H9 (cell line): ENCODE measurements at regions not wholly inside any gene's neighbourhood (a gene's known extent, or its start where the extent isn't known, plus 50 kb on each side); places are given as distances from the start of the nearest gene placed in this dataset.

Source experiments
- DNase-seq: peaks from one replicate; pipeline ENCODE4 v3.0.0-alpha.2; 2017
- H2AFZ ChIP-seq: one replicate; pipeline ENCODE4 v1.6.1; 2013; ENCODE audit warnings: mild to moderate bottlenecking, low read length, control low read depth, moderate library complexity
- H2AK5ac ChIP-seq: 2 replicates; pipeline ENCODE4 v1.6.1; 2013; ENCODE audit warnings: low read length, control low read depth, mixed read lengths; ENCODE audit not compliant: insufficient read length
- H2BK120ac ChIP-seq: one replicate; pipeline ENCODE4 v1.6.1; 2013; ENCODE audit warnings: low read depth, mild to moderate bottlenecking, low read length, control low read depth, inconsistent platforms; ENCODE audit not compliant: poor library complexity, severe bottlenecking
- H2BK12ac ChIP-seq: 2 replicates; pipeline ENCODE4 v1.6.1; 2013; ENCODE audit warnings: low read length, control low read depth, mixed read lengths, low read depth; ENCODE audit not compliant: insufficient read length
- H2BK15ac ChIP-seq: 2 replicates; pipeline ENCODE4 v1.6.1; 2013; ENCODE audit warnings: low read depth, low read length, control low read depth
- H2BK20ac ChIP-seq: one replicate; pipeline ENCODE4 v1.6.1; 2013; ENCODE audit warnings: low read depth, mild to moderate bottlenecking, low read length, control low read depth, inconsistent platforms; ENCODE audit not compliant: poor library complexity, severe bottlenecking
- H2BK5ac ChIP-seq: 2 replicates; pipeline ENCODE4 v1.6.1; 2013; ENCODE audit warnings: low read length, control low read depth, mixed read lengths; ENCODE audit not compliant: insufficient read length
- H3K14ac ChIP-seq: 2 replicates; pipeline ENCODE4 v1.6.1; 2013; ENCODE audit warnings: low read length, control low read depth; ENCODE audit not compliant: insufficient read depth
- H3K18ac ChIP-seq: 2 replicates; pipeline ENCODE4 v1.6.1; 2013; ENCODE audit warnings: low read depth, mild to moderate bottlenecking, mixed read lengths, low read length, control low read depth; ENCODE audit not compliant: insufficient read length
- H3K23ac ChIP-seq: 2 replicates; pipeline ENCODE4 v1.6.1; 2013; ENCODE audit warnings: low read length, control low read depth, mixed read lengths, low read depth; ENCODE audit not compliant: insufficient read length
- H3K23me2 ChIP-seq: 2 replicates; pipeline ENCODE4 v1.6.1; 2013; ENCODE audit warnings: low read depth, mild to moderate bottlenecking, mixed read lengths, low read length, control low read depth; ENCODE audit not compliant: insufficient read length, poor library complexity, severe bottlenecking
- H3K27ac ChIP-seq: 2 replicates; pipeline ENCODE4 v1.5.1; 2013; ENCODE audit warnings: low read length, control low read depth, mixed read lengths, low read depth; ENCODE audit not compliant: insufficient read length
- H3K27me3 ChIP-seq: 2 replicates; pipeline ENCODE4 v1.6.1; 2013; ENCODE audit warnings: low read length, control low read depth, inconsistent platforms; ENCODE audit not compliant: insufficient read depth
- H3K4ac ChIP-seq: 2 replicates; pipeline ENCODE4 v1.6.1; 2013; ENCODE audit warnings: low read depth, mild to moderate bottlenecking, control low read depth, inconsistent platforms, low read length, moderate library complexity
- H3K4me1 ChIP-seq: 2 replicates; pipeline ENCODE4 v1.6.1; 2013; ENCODE audit warnings: low read length, control low read depth, inconsistent platforms; ENCODE audit not compliant: insufficient read depth
- H3K4me2 ChIP-seq: 2 replicates; pipeline ENCODE4 v1.6.1; 2013; ENCODE audit warnings: low read length, control low read depth, mixed read lengths; ENCODE audit not compliant: insufficient read length, insufficient read depth
- H3K56ac ChIP-seq: 2 replicates; pipeline ENCODE4 v1.6.1; 2013; ENCODE audit warnings: low read depth, mild to moderate bottlenecking, mixed read lengths, low read length, control low read depth; ENCODE audit not compliant: insufficient read length
- H3K79me1 ChIP-seq: 2 replicates; pipeline ENCODE4 v1.6.1; 2013; ENCODE audit warnings: low read depth, mild to moderate bottlenecking, moderate library complexity, low read length, control low read depth, inconsistent platforms; ENCODE audit not compliant: insufficient read depth, poor library complexity, severe bottlenecking
- H3K79me2 ChIP-seq: 2 replicates; pipeline ENCODE4 v1.6.1; 2013; ENCODE audit warnings: low read length, control low read depth, inconsistent platforms; ENCODE audit not compliant: insufficient read depth
- H3K9ac ChIP-seq: 2 replicates; pipeline ENCODE4 v1.6.1; 2013; ENCODE audit warnings: low read length, control low read depth, mixed read lengths; ENCODE audit not compliant: insufficient read length; ENCODE audit errors: extremely low read depth
- H3K9me3 ChIP-seq: one replicate; pipeline ENCODE4 v1.6.1; 2013; ENCODE audit warnings: low read depth, low read length, inconsistent platforms; ENCODE audit not compliant: control insufficient read depth
- H3T11ph ChIP-seq: one replicate; pipeline ENCODE4 v1.6.1; 2013; ENCODE audit warnings: mild to moderate bottlenecking, low read length, control low read depth, inconsistent platforms
- H4K20me1 ChIP-seq: one replicate; pipeline ENCODE4 v1.6.1; 2013; ENCODE audit not compliant: control insufficient read depth, insufficient read length, insufficient read depth
- H4K5ac ChIP-seq: 2 replicates; pipeline ENCODE4 v1.6.1; 2013; ENCODE audit warnings: low read depth, mild to moderate bottlenecking, mixed read lengths, low read length, control low read depth; ENCODE audit not compliant: insufficient read length
- H4K8ac ChIP-seq: replicated peaks from 2 replicates; pipeline ENCODE4 v1.6.1; 2013; ENCODE audit warnings: low read length, control low read depth, mixed read lengths, low read depth; ENCODE audit not compliant: insufficient read length
- H4K91ac ChIP-seq: 2 replicates; pipeline ENCODE4 v1.6.1; 2013; ENCODE audit warnings: low read depth, mild to moderate bottlenecking, moderate library complexity, mixed read lengths, low read length, control low read depth; ENCODE audit not compliant: insufficient read length
- H3K27ac Mint-ChIP-seq, 3 experiments: 2 replicates in 2 of 3; 3 replicates in 1 of 3; pipeline ENCODE4 v1.8.0; 2020 to 2021; ENCODE audit warnings: mixed read lengths in 3 of 3, mild to moderate bottlenecking in 1 of 3, moderate library complexity in 1 of 3
- H3K27me3 Mint-ChIP-seq: 2 replicates; pipeline ENCODE4 v1.8.0; 2021; ENCODE audit warnings: low read depth, mild to moderate bottlenecking, moderate library complexity, mixed read lengths
- H3K36me3 Mint-ChIP-seq, 3 experiments: 2 replicates in 2 of 3; 3 replicates in 1 of 3; pipeline ENCODE4 v1.8.0; 2020 to 2021; ENCODE audit warnings: low read depth in 3 of 3, mixed read lengths in 3 of 3; ENCODE audit not compliant: insufficient read depth in 1 of 3
- H3K4me1 Mint-ChIP-seq, 2 experiments: 2 replicates each; pipeline ENCODE4 v1.8.0; 2020; ENCODE audit warnings: mixed read lengths in 2 of 2
- H3K4me3 Mint-ChIP-seq, 2 experiments: 2 replicates in 1 of 2; 3 replicates in 1 of 2; pipeline ENCODE4 v1.8.0; 2020 to 2021; ENCODE audit warnings: mild to moderate bottlenecking in 2 of 2, mixed read lengths in 2 of 2, moderate library complexity in 1 of 2
- H3K9me3 Mint-ChIP-seq, 2 experiments: 2 replicates in 1 of 2; 3 replicates in 1 of 2; pipeline ENCODE4 v1.8.0; 2020; ENCODE audit warnings: mild to moderate bottlenecking in 2 of 2, mixed read lengths in 2 of 2, moderate library complexity in 1 of 2
- CTCF ChIP-seq: fragments of 200-600 bp; sonication (generic); conservative IDR thresholded peaks from 3 replicates; pipeline ENCODE4 v1.8.0; 2021; ENCODE audit warnings: antibody characterized with exemption, mild to moderate bottlenecking
- WGBS: extraction: QIAGEN DNeasy Blood & Tissue Kit; methylation state at CpG from one replicate; pipeline ENCODE4 v1.1.7; 2013; ENCODE audit warnings: missing lambda C conversion rate, low lambda C conversion rate, mixed read lengths; ENCODE audit not compliant: insufficient read length; ENCODE audit errors: extremely low coverage; 5-methylcytosine and 5-hydroxymethylcytosine counted together

GRCh38 chr5:172548311-172548731, 92.7 kb upstream of the NEURL1B start:
- Histone ChIP-seq H3K79me2 (no peaks in the 10 kb centered on the region), H3K9ac (no peak overlapping the region), H2BK15ac (no peak overlapping the region), H4K20me1 (no peaks in the 10 kb centered on the region), H2BK120ac (no peak overlapping the region), H3K27me3 (no peaks in the 10 kb centered on the region), H3K79me1 (no peaks in the 10 kb centered on the region), H3K14ac (no peak overlapping the region), H3K4ac (no peak overlapping the region), H4K5ac (no peak overlapping the region), H2AK5ac (no peak overlapping the region), H4K8ac (no peak overlapping the region), H3K23ac (no peak overlapping the region), H3K4me1 (no peaks in the 10 kb centered on the region; the same call in 1 of the 2 replicates), H3K18ac (no peak overlapping the region), H3K4me2 (no peak overlapping the region), H3K56ac (no peak overlapping the region), H2AFZ (no peak overlapping the region), H3K27ac (no peak overlapping the region), H2BK5ac (no peak overlapping the region), H3K23me2 (no peaks in the 10 kb centered on the region), H4K91ac (no peak overlapping the region), H2BK20ac (no peak overlapping the region), H3K9me3 (no peaks in the 10 kb centered on the region), H3T11ph (no peak overlapping the region), H2BK12ac (no peak overlapping the region)
- H3K4me1 Mint-ChIP-seq = peaks cover 5 to 20% of the 10 kb centered on the region in 2 experiments
- WGBS = no CpG with 5 or more reads among the region's 6 CpGs
- H3K27me3 Mint-ChIP-seq = peaks cover 35% of the 10 kb centered on the region
- no peak for DNase-seq
- no peak for TF ChIP-seq CTCF
- H3K36me3 Mint-ChIP-seq = peaks cover 0 to 2% (median 0%) of the 10 kb centered on the region in 3 experiments; a peak in 1 of 7 replicates
- H3K9me3 Mint-ChIP-seq = peaks cover 0 to 3% of the 10 kb centered on the region in 2 experiments; a peak in 2 of 5 replicates
- no peak overlapping the region for H3K4me3 Mint-ChIP-seq
- H3K27ac Mint-ChIP-seq = no peak overlapping the region
